ENCODE measurements at regions not wholly inside any gene's neighbourhood (a gene's known extent, or its start where the extent isn't known, plus 50 kb on each side); places are given as distances from the start of the nearest gene placed in this dataset.

DNA sequence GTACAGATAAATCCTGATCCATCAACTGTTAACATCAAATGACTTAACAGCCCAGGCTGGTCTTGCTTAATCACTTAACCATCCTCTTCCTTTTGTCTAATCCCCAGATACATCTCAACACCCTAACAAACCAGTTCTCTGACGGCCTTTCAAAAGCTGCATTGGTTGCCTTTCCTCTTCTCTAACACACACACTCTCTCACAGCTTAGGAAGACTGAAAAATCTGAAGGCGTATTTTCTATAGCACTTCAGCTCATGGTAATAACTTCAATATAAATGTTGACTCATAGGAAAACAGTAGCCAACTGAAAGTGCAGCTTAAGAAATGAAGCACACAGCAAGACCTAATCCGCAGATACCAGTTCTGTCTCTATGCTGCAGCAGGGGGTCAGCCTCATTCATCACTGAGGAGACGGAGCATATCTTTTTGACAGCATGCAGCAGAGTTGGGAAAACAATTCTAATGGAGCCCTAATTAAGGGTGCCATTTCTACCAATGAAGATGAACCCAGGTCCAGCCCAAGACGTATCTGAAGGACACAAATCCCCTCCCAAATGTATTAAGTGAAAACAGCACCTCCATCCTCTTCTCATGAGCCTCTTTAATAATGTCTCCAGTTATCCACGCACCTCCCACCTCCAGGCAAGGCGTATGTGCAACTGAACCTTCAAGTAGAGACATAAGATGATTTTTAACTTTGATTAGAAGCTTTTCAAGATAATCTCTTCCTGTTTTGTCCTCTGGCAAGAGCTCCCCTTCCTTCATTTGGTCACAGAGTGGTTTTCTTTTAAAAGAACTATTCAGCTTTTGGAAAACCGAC, 211.7 kb upstream of the NFE2L3 start:
- no peak for TF ChIP-seq YY1 (IDR thresholded peaks at IDR 0.05; ENCODE audit: insufficient read depth, insufficient read length)
- TF ChIP-seq ZNF274 (IDR thresholded peaks at IDR 0.05; ENCODE audit: low read depth, low read length), result no peak

Measured in NT2/D1 (cell line).